ENCODE measurements at regions not wholly inside any gene's neighbourhood (a gene's known extent, or its start where the extent isn't known, plus 50 kb on each side); places are given as distances from the start of the nearest gene placed in this dataset.

GRCh38 chr15:93451822-93452221 is 362.8 kb upstream of the RGMA start:
- Mint-ChIP-seq H3K4me1 (no peaks in the 10 kb centered on the region), H3K9me3 (peaks cover 3% of the 10 kb centered on the region), H3K4me3 (no peak overlapping the region), H3K27me3 (no peaks in the 10 kb centered on the region), H3K27ac (no peak overlapping the region), H3K36me3 (ENCODE audit: low read depth) (no peaks in the 10 kb centered on the region)
- CTCF ChIA-PET = no interaction called here
- DNase-seq (no peak), ATAC-seq (ENCODE audit: low read depth) (no peak)
- POLR2A ChIA-PET = no interaction called here
- TF ChIP-seq CTCF (IDR thresholded peaks at IDR 0.05) = no peak
- intact Hi-C loops (cut with micrococcal nuclease) = no loop called here

GRCh38 chr15:93451265-93451664 is 362.3 kb upstream of the RGMA start:
- TF ChIP-seq CTCF (IDR thresholded peaks at IDR 0.05) = no peak
- Mint-ChIP-seq H3K9me3 (peaks cover 3% of the 10 kb centered on the region), H3K4me3 (no peak overlapping the region), H3K27ac (no peak overlapping the region), H3K4me1 (no peaks in the 10 kb centered on the region), H3K36me3 (ENCODE audit: low read depth) (no peaks in the 10 kb centered on the region), H3K27me3 (no peaks in the 10 kb centered on the region)
- DNase-seq = no peak
- ChIA-PET CTCF (no interaction called here), POLR2A (no interaction called here)
- intact Hi-C loops (cut with micrococcal nuclease) = no loop called here
- no peak for ATAC-seq (ENCODE audit: low read depth)

- ChIA-PET POLR2A (no interaction called here), CTCF (no interaction called here)
- Mint-ChIP-seq H3K4me1 (no peaks in the 10 kb centered on the region), H3K4me3 (no peak overlapping the region), H3K27me3 (no peaks in the 10 kb centered on the region), H3K36me3 (ENCODE audit: low read depth) (no peaks in the 10 kb centered on the region), H3K27ac (no peak overlapping the region), H3K9me3 (peaks cover 3% of the 10 kb centered on the region)
- ATAC-seq (ENCODE audit: low read depth) (no peak), DNase-seq (no peak)
- no peak for TF ChIP-seq CTCF (IDR thresholded peaks at IDR 0.05)
- intact Hi-C loops (cut with micrococcal nuclease) = no loop called here
These were observed 360.8 kb upstream of the RGMA start for GRCh38 chr15:93449798-93450197.

GRCh38 chr15:93438310-93438709 is 349.3 kb upstream of the RGMA start:
- peaks cover 2% of the 10 kb centered on the region for H3K27me3 Mint-ChIP-seq
- no peak overlapping the region for H3K27ac Mint-ChIP-seq
- POLR2A ChIA-PET = no interaction called here
- no peak overlapping the region for H3K4me3 Mint-ChIP-seq
- intact Hi-C loops (cut with micrococcal nuclease) = no loop called here
- no peaks in the 10 kb centered on the region for H3K36me3 Mint-ChIP-seq (ENCODE audit: low read depth)
- H3K9me3 Mint-ChIP-seq = no peaks in the 10 kb centered on the region
- no peaks in the 10 kb centered on the region for H3K4me1 Mint-ChIP-seq
- DNase-seq (no peak), ATAC-seq (ENCODE audit: low read depth) (no peak)
- no peak for TF ChIP-seq CTCF (IDR thresholded peaks at IDR 0.05)
- CTCF ChIA-PET = no interaction called here

- DNase-seq (no peak), ATAC-seq (ENCODE audit: low read depth) (no peak)
- no peaks in the 10 kb centered on the region for H3K9me3 Mint-ChIP-seq
- POLR2A ChIA-PET = no interaction called here
- CTCF ChIA-PET = no interaction called here
- no peaks in the 10 kb centered on the region for H3K4me1 Mint-ChIP-seq
- H3K27me3 Mint-ChIP-seq = no peaks in the 10 kb centered on the region
- no peak overlapping the region for H3K4me3 Mint-ChIP-seq
- no peaks in the 10 kb centered on the region for H3K36me3 Mint-ChIP-seq (ENCODE audit: low read depth)
- H3K27ac Mint-ChIP-seq = no peak overlapping the region
- intact Hi-C loops (cut with micrococcal nuclease) = loop anchor here (2.0 kb wide), 1 partner anchor 58 kb away; no protein-coding TSS in a partner anchor
- no peak for TF ChIP-seq CTCF (IDR thresholded peaks at IDR 0.05)
These were observed 343.5 kb upstream of the RGMA start for GRCh38 chr15:93432474-93432873.

Data from activated B cell treated with CpG ODN at 0.5 μM for 24 hours (primary cell).